ENCODE measurements at regions not wholly inside any gene's neighbourhood (a gene's known extent, or its start where the extent isn't known, plus 50 kb on each side); places are given as distances from the start of the nearest gene placed in this dataset.

- TF ChIP-seq EZH2phosphoT487 (IDR thresholded peaks at IDR 0.05; ENCODE audit: low read depth) (no peak), CTCF (IDR thresholded peaks at IDR 0.05; ENCODE audit: low read depth, low read length) (no peak)
Observed at GRCh38 chr1:217139513-217139912, 416.3 kb upstream of the ESRRG start.

All from OCI-LY3 (cell line).